Keratinocyte (primary cell): ENCODE measurements at regions not wholly inside any gene's neighbourhood (a gene's known extent, or its start where the extent isn't known, plus 50 kb on each side); places are given as distances from the start of the nearest gene placed in this dataset.

Experiments used
- DNase-seq: peaks from one replicate; pipeline ENCODE4 v3.0.0-alpha.2; 2011; ENCODE audit warnings: low read depth, missing footprints, low spot score
- FAIRE-seq: peaks from 2 replicates; lab custom pipeline; 2011; peaks lifted over from hg19 to GRCh38; lab: Jason Lieb, UNC
- H2AFZ ChIP-seq: 2 replicates; pipeline ENCODE4 v1.6.0; 2012; ENCODE audit warnings: low read length, control low read depth, inconsistent platforms; ENCODE audit not compliant: control insufficient read depth
- H3K27ac ChIP-seq: 2 replicates; pipeline ENCODE4 v1.5.1; 2011; ENCODE audit warnings: low read length; ENCODE audit not compliant: control insufficient read depth, insufficient read depth
- H3K27me3 ChIP-seq: 3 replicates; pipeline ENCODE4 v1.6.0; 2011; ENCODE audit warnings: low read length; ENCODE audit not compliant: control insufficient read depth, insufficient read depth; ENCODE audit errors: extremely low read depth
- H3K36me3 ChIP-seq, 2 experiments: 2 replicates in 1 of 2; 3 replicates in 1 of 2; pipeline ENCODE4 v1.5.1; 2011; ENCODE audit warnings: low read length in 2 of 2, mild to moderate bottlenecking in 1 of 2; ENCODE audit not compliant: control insufficient read depth in 2 of 2, insufficient read depth in 2 of 2; ENCODE audit errors: extremely low read depth in 1 of 2
- H3K4me1 ChIP-seq: 3 replicates; pipeline ENCODE4 v1.5.1; 2011; ENCODE audit warnings: low read length; ENCODE audit not compliant: control insufficient read depth, insufficient read depth; ENCODE audit errors: extremely low read depth
- H3K4me2 ChIP-seq: 3 replicates; pipeline ENCODE4 v1.6.0; 2011; ENCODE audit warnings: low read depth, low read length; ENCODE audit not compliant: control insufficient read depth, insufficient read depth; ENCODE audit errors: extremely low read depth
- H3K4me3 ChIP-seq, 3 experiments: fragments of 200-600 bp in 1 of 3; sonication (generic) in 1 of 3; 2 replicates in 2 of 3; 3 replicates in 1 of 3; pipeline ENCODE4 v1.5.1; 2011 to 2016; ENCODE audit warnings: low read length in 3 of 3, mild to moderate bottlenecking in 3 of 3, control low read depth in 2 of 3, inconsistent platforms in 1 of 3, low read depth in 1 of 3, mixed read lengths in 1 of 3, mixed run types in 1 of 3, moderate library complexity in 1 of 3; ENCODE audit not compliant: control insufficient read depth in 2 of 3, insufficient read depth in 2 of 3; ENCODE audit errors: extremely low read depth in 1 of 3
- H3K79me2 ChIP-seq: 2 replicates; pipeline ENCODE4 v1.6.0; 2012; ENCODE audit warnings: low read length; ENCODE audit not compliant: control insufficient read depth, insufficient read depth
- H3K9ac ChIP-seq: 3 replicates; pipeline ENCODE4 v1.6.0; 2011; ENCODE audit warnings: low read length; ENCODE audit not compliant: control insufficient read depth, insufficient read depth; ENCODE audit errors: extremely low read depth
- H3K9me1 ChIP-seq: 3 replicates; pipeline ENCODE4 v1.6.0; 2011; ENCODE audit warnings: low read length; ENCODE audit not compliant: control insufficient read depth, insufficient read depth; ENCODE audit errors: extremely low read depth
- H3K9me3 ChIP-seq: 2 replicates; pipeline ENCODE4 v1.5.1; 2012; ENCODE audit warnings: low read depth, low read length; ENCODE audit not compliant: control insufficient read depth
- H4K20me1 ChIP-seq: 3 replicates; pipeline ENCODE4 v1.6.0; 2011; ENCODE audit warnings: low read length; ENCODE audit not compliant: control insufficient read depth, insufficient read depth; ENCODE audit errors: extremely low read depth
- CTCF ChIP-seq, 3 experiments: IDR thresholded peaks in 1 of 3; conservative IDR thresholded peaks in 1 of 3; optimal IDR thresholded peaks in 1 of 3; 2 replicates in 2 of 3; 3 replicates in 1 of 3; pipeline versions ENCODE3 to v1.5.1; 2011; ENCODE audit warnings: low read length in 3 of 3, mild to moderate bottlenecking in 3 of 3, moderate library complexity in 2 of 3, control low read depth in 1 of 3, inconsistent platforms in 1 of 3; ENCODE audit not compliant: insufficient read depth in 2 of 3; ENCODE audit errors: extremely low read depth in 1 of 3
- EZH2 ChIP-seq: IDR thresholded peaks from one replicate; pipeline ENCODE4 v1.6.1; 2012; ENCODE audit warnings: inconsistent platforms, mild to moderate bottlenecking, low read length, moderate library complexity
- dilution Hi-C: fragments of 300-500 bp; cut with MboI; formaldehyde crosslinking; loops from one replicate; pipeline ENCODE4 v1.7.0; 2020; ENCODE audit warnings: low sequenced_read_pairs; ENCODE audit not compliant: extremely low pct_ligation_motif_present

GRCh38 chr2:60358476-60358875 is 195.0 kb downstream of the BCL11A start:
- Histone ChIP-seq H4K20me1 (no peaks in the 10 kb centered on the region), H3K4me1 (peaks cover 20% of the 10 kb centered on the region), H3K27ac (no peak overlapping the region), H3K9me3 (no peaks in the 10 kb centered on the region), H3K4me2 (no peak overlapping the region), H3K36me3 (no peaks in the 10 kb centered on the region), H3K4me3 (no peak overlapping the region), H2AFZ (no peak overlapping the region), H3K27me3 (no peaks in the 10 kb centered on the region), H3K9ac (no peak overlapping the region), H3K79me2 (no peaks in the 10 kb centered on the region), H3K9me1 (no peaks in the 10 kb centered on the region)
- TF ChIP-seq CTCF (optimal IDR thresholded peaks at IDR 0.05 in 1 of 3, IDR thresholded peaks at IDR 0.05 in 1 of 3, conservative IDR thresholded peaks at IDR 0.05 in 1 of 3; ENCODE audit: extremely low read depth in 1 of 3, insufficient read depth in 2 of 3, low read length in 3 of 3), result no peak
- TF ChIP-seq EZH2, result no peak
- dilution Hi-C loops, result no loop called here
- FAIRE-seq (no peak), DNase-seq (no peak)

GRCh38 chr2:60357996-60358395 is 195.5 kb downstream of the BCL11A start:
- no peak for FAIRE-seq
- dilution Hi-C loops, result no loop called here

More at GRCh38 chr2:60357996-60358395, 195.5 kb downstream of the BCL11A start:
- H3K36me3 ChIP-seq, result no peaks in the 10 kb centered on the region
- H2AFZ ChIP-seq, result no peak overlapping the region
- no peak overlapping the region for H3K9ac ChIP-seq
- H3K27ac ChIP-seq, result no peak overlapping the region
- H3K79me2 ChIP-seq, result no peaks in the 10 kb centered on the region
- H3K4me1 ChIP-seq, result peaks cover 22% of the 10 kb centered on the region
- no peak for DNase-seq
- H3K27me3 ChIP-seq, result no peaks in the 10 kb centered on the region
- no peak for TF ChIP-seq CTCF (optimal IDR thresholded peaks at IDR 0.05 in 1 of 3, IDR thresholded peaks at IDR 0.05 in 1 of 3, conservative IDR thresholded peaks at IDR 0.05 in 1 of 3; ENCODE audit: extremely low read depth in 1 of 3, insufficient read depth in 2 of 3, low read length in 3 of 3)
- no peak for TF ChIP-seq EZH2
- no peak overlapping the region for H3K4me3 ChIP-seq
- no peaks in the 10 kb centered on the region for H3K9me3 ChIP-seq
- no peaks in the 10 kb centered on the region for H3K9me1 ChIP-seq
- H4K20me1 ChIP-seq, result no peaks in the 10 kb centered on the region
- no peak overlapping the region for H3K4me2 ChIP-seq
